H1 (cell line): ENCODE measurements at regions not wholly inside any gene's neighbourhood (a gene's known extent, or its start where the extent isn't known, plus 50 kb on each side); places are given as distances from the start of the nearest gene placed in this dataset.
A peak's percentile ranks its signal among the peaks of the same experiment; 100 is the strongest.

ENCODE experiments used
- CTCF ChIA-PET: fragments of 300-600 bp; sonication (Branson Sonifier 250); formaldehyde crosslinking; loops from one replicate; lab custom pipeline; 2021; ENCODE audit not compliant: partially characterized antibody; lab: Charles Lee
- POLR2A ChIA-PET: fragments of 300-600 bp; sonication (Branson Sonifier 250); formaldehyde crosslinking; loops from one replicate; lab custom pipeline; 2021; ENCODE audit warnings: inconsistent platforms; ENCODE audit not compliant: partially characterized antibody; lab: Charles Lee
- DNase-seq, 2 experiments: peaks; one replicate each; pipeline versions ENCODE4 v3.0.0 to v3.0.0-alpha.2; 2010 to 2022; ENCODE audit warnings: low spot score in 2 of 2, low read depth in 1 of 2, mixed read lengths in 1 of 2
- FAIRE-seq: peaks from 2 replicates; lab custom pipeline; 2011; peaks lifted over from hg19 to GRCh38; lab: Jason Lieb, UNC
- H2AFZ ChIP-seq: 2 replicates; pipeline ENCODE4 v1.8.1; 2012; ENCODE audit warnings: low read length, inconsistent platforms
- H2AK5ac ChIP-seq: 2 replicates; pipeline ENCODE4 v1.6.1; 2013; ENCODE audit warnings: low read depth, low read length
- H2BK120ac ChIP-seq: replicated peaks from 2 replicates; pipeline ENCODE3; 2013; ENCODE audit warnings: low read depth, low read length, inconsistent platforms
- H2BK12ac ChIP-seq: 2 replicates; pipeline ENCODE4 v1.6.1; 2013; ENCODE audit warnings: low read depth, low read length
- H2BK15ac ChIP-seq: 2 replicates; pipeline ENCODE4 v1.6.1; 2013; ENCODE audit warnings: low read length
- H2BK20ac ChIP-seq: 2 replicates; pipeline ENCODE4 v1.6.1; 2013; ENCODE audit warnings: low read length
- H2BK5ac ChIP-seq: 2 replicates; pipeline ENCODE4 v1.6.1; 2013; ENCODE audit warnings: low read depth, low read length
- H3K14ac ChIP-seq: 2 replicates; pipeline ENCODE4 v1.6.1; 2013; ENCODE audit warnings: inconsistent platforms; ENCODE audit not compliant: insufficient read length
- H3K18ac ChIP-seq: 2 replicates; pipeline ENCODE4 v1.6.1; 2013; ENCODE audit warnings: low read length; ENCODE audit errors: extremely low read depth
- H3K23ac ChIP-seq: 2 replicates; pipeline ENCODE4 v1.6.1; 2013; ENCODE audit warnings: inconsistent platforms; ENCODE audit not compliant: insufficient read length
- H3K23me2 ChIP-seq: 2 replicates; pipeline ENCODE4 v1.6.1; 2013; ENCODE audit warnings: low read depth, low read length
- H3K27ac ChIP-seq: 2 replicates; pipeline ENCODE4 v1.6.1; 2011; ENCODE audit warnings: low read depth, low read length, inconsistent platforms
- H3K27me3 ChIP-seq, 4 experiments: replicated peaks in 1 of 4; 1 replicate in 1 of 4; 2 replicates in 3 of 4; pipeline versions ENCODE4 v1.6.1 to v1.8.1; 2011 to 2013; ENCODE audit warnings: low read length in 3 of 4, mild to moderate bottlenecking in 3 of 4, inconsistent platforms in 2 of 4, mixed read lengths in 2 of 4, moderate library complexity in 1 of 4; ENCODE audit not compliant: control insufficient read depth in 3 of 4, insufficient read depth in 3 of 4; ENCODE audit errors: extremely low read depth in 1 of 4
- H3K36me3 ChIP-seq, 4 experiments: 2 replicates each; pipeline versions ENCODE4 v1.6.1 to v1.8.1; 2011 to 2013; ENCODE audit warnings: mild to moderate bottlenecking in 4 of 4, low read length in 3 of 4, moderate library complexity in 2 of 4, control low read depth in 1 of 4, inconsistent platforms in 1 of 4; ENCODE audit not compliant: insufficient read depth in 4 of 4, control insufficient read depth in 2 of 4
- H3K4ac ChIP-seq: replicated peaks from 2 replicates; pipeline ENCODE3; 2013; ENCODE audit warnings: low read length, low read depth, mixed read lengths, inconsistent platforms; ENCODE audit not compliant: insufficient read length
- H3K4me1 ChIP-seq, 4 experiments: replicated peaks in 1 of 4; 1 replicate in 1 of 4; 2 replicates in 3 of 4; pipeline versions ENCODE4 v1.6.1 to v1.8.1; 2011 to 2013; ENCODE audit warnings: low read length in 3 of 4, inconsistent platforms in 2 of 4, mixed read lengths in 1 of 4; ENCODE audit not compliant: insufficient read depth in 4 of 4, control insufficient read depth in 3 of 4
- H3K4me2 ChIP-seq, 2 experiments: 2 replicates each; pipeline versions ENCODE4 v1.6.1 to v1.8.1; 2011 to 2013; ENCODE audit warnings: low read depth in 2 of 2, low read length in 2 of 2, control low read depth in 1 of 2, inconsistent platforms in 1 of 2, mild to moderate bottlenecking in 1 of 2; ENCODE audit not compliant: insufficient read depth in 1 of 2
- H3K4me3 ChIP-seq, 4 experiments: fragments of 200-600, 300-600 bp in 1 of 4; sonication (generic), shearing (Covaris generic), sonication (Bioruptor Twin) in 1 of 4; 2 replicates each; pipeline versions ENCODE4 v1.5.1 to v1.8.1; 2011 to 2016; ENCODE audit warnings: low read length in 4 of 4, low read depth in 3 of 4, control low read depth in 2 of 4, inconsistent platforms in 2 of 4, mild to moderate bottlenecking in 2 of 4, mixed read lengths in 1 of 4, moderate library complexity in 1 of 4; ENCODE audit not compliant: insufficient read depth in 2 of 4; ENCODE audit errors: extremely low read depth in 1 of 4
- H3K56ac ChIP-seq: replicated peaks from 2 replicates; pipeline ENCODE3; 2013; ENCODE audit warnings: low read depth, mild to moderate bottlenecking, mixed read lengths, low read length, inconsistent platforms; ENCODE audit not compliant: insufficient read length
- H3K79me1 ChIP-seq: 2 replicates; pipeline ENCODE4 v1.6.1; 2013; ENCODE audit warnings: low read depth, low read length, control low read depth
- H3K79me2 ChIP-seq, 2 experiments: 2 replicates each; pipeline versions ENCODE4 v1.6.1 to v1.8.1; 2012 to 2013; ENCODE audit warnings: low read length in 2 of 2, mild to moderate bottlenecking in 2 of 2, inconsistent platforms in 1 of 2; ENCODE audit not compliant: insufficient read depth in 2 of 2, control insufficient read depth in 1 of 2
- H3K9ac ChIP-seq, 4 experiments: replicated peaks in 1 of 4; 1 replicate in 1 of 4; 2 replicates in 3 of 4; pipeline versions ENCODE4 v1.6.1 to v1.8.1; 2011 to 2013; ENCODE audit warnings: low read depth in 3 of 4, low read length in 3 of 4, control low read depth in 2 of 4, mild to moderate bottlenecking in 2 of 4, moderate library complexity in 2 of 4, inconsistent platforms in 1 of 4; ENCODE audit errors: extremely low read depth in 1 of 4
- H3K9me3 ChIP-seq, 2 experiments: 2 replicates each; pipeline versions ENCODE4 v1.6.1 to v1.8.1; 2012 to 2013; ENCODE audit warnings: mild to moderate bottlenecking in 2 of 2, moderate library complexity in 2 of 2, control low read depth in 1 of 2, inconsistent platforms in 1 of 2, low read depth in 1 of 2, low read length in 1 of 2, mixed read lengths in 1 of 2; ENCODE audit not compliant: insufficient read depth in 2 of 2
- H4K20me1 ChIP-seq, 2 experiments: replicated peaks in 1 of 2; 2 replicates each; pipeline versions ENCODE3 to v1.8.1; 2011 to 2013; ENCODE audit warnings: inconsistent platforms in 2 of 2, low read length in 2 of 2, mild to moderate bottlenecking in 1 of 2; ENCODE audit not compliant: insufficient read depth in 2 of 2, control insufficient read depth in 1 of 2
- H4K5ac ChIP-seq: 2 replicates; pipeline ENCODE4 v1.6.1; 2013; ENCODE audit warnings: low read length, low read depth, mixed read lengths, inconsistent platforms; ENCODE audit not compliant: insufficient read length
- H4K8ac ChIP-seq: 2 replicates; pipeline ENCODE4 v1.8.0; 2013; ENCODE audit warnings: mild to moderate bottlenecking, moderate library complexity, low read length, inconsistent platforms; ENCODE audit not compliant: insufficient read depth; ENCODE audit errors: extremely low read depth
- H4K91ac ChIP-seq: replicated peaks from 2 replicates; pipeline ENCODE3; 2013; ENCODE audit warnings: low read length, mixed read lengths, inconsistent platforms; ENCODE audit not compliant: insufficient read length
- ATF3 ChIP-seq: IDR thresholded peaks from 2 replicates; pipeline ENCODE4 v1.6.1; 2011; ENCODE audit warnings: low read depth, mild to moderate bottlenecking, low read length; ENCODE audit not compliant: insufficient read depth
- CEBPB ChIP-seq: IDR thresholded peaks from 2 replicates; pipeline ENCODE4 v1.6.1; 2012; ENCODE audit warnings: low read depth, low read length
- HDAC6 ChIP-seq: IDR thresholded peaks from one replicate; pipeline ENCODE4 v1.7.1; 2012; ENCODE audit warnings: low read depth, mild to moderate bottlenecking, inconsistent platforms, low read length, moderate library complexity
- KDM5A ChIP-seq: fragments of 200-600 bp; IDR thresholded peaks from 2 replicates; pipeline ENCODE4 v1.7.1; 2012; ENCODE audit warnings: mild to moderate bottlenecking, low read length, inconsistent platforms, mixed read lengths
- TEAD4 ChIP-seq: IDR thresholded peaks from 2 replicates; pipeline ENCODE4 v1.6.1; 2012; ENCODE audit warnings: low read depth, low read length, inconsistent platforms, mixed read lengths
- YY1 ChIP-seq: IDR thresholded peaks from 2 replicates; pipeline ENCODE4 v1.6.1; 2011; ENCODE audit warnings: low read depth, mild to moderate bottlenecking, low read length
- WGBS, 2 experiments: shearing (Covaris generic) in 1 of 2; methylation state at CpG; one replicate each; pipeline versions ENCODE4 v1.1.6 to v1.1.7; 2013 to 2015; ENCODE audit warnings: low lambda C conversion rate in 2 of 2, mixed read lengths in 2 of 2, inconsistent platforms in 1 of 2, low coverage in 1 of 2, missing lambda C conversion rate in 1 of 2; ENCODE audit not compliant: insufficient replicate concordance in 2 of 2, insufficient coverage in 1 of 2, insufficient read length in 1 of 2; ENCODE audit errors: extremely low coverage in 1 of 2, missing lambda C conversion rate in 1 of 2; 5-methylcytosine and 5-hydroxymethylcytosine counted together

GRCh38 chr2:200081236-200081635 is 125.9 kb downstream of the MAIP1 start:
- H3K18ac ChIP-seq, result no peak overlapping the region
- H3K4me1 ChIP-seq, result no peaks in the 10 kb centered on the region
- no peak overlapping the region for H4K8ac ChIP-seq
- no peaks in the 10 kb centered on the region; a peak in 1 of 4 replicates for H3K9me3 ChIP-seq
- TF ChIP-seq KDM5A, result no peak
- no peak for TF ChIP-seq ATF3
- no peak for TF ChIP-seq CEBPB
- TF ChIP-seq TEAD4, result peak; percentile 21; the same call in 1 of the 2 replicates
- no peak for TF ChIP-seq YY1
- no peak for TF ChIP-seq HDAC6
- no peaks in the 10 kb centered on the region for H3K79me2 ChIP-seq
- FAIRE-seq (peak; percentile 7), DNase-seq (no peak)
- H3K79me1 ChIP-seq, result no peaks in the 10 kb centered on the region
- H2BK5ac ChIP-seq, result no peak overlapping the region
- no peaks in the 10 kb centered on the region for H3K36me3 ChIP-seq
- H3K23me2 ChIP-seq, result no peaks in the 10 kb centered on the region
- no peak overlapping the region for H3K56ac ChIP-seq
- H2BK20ac ChIP-seq, result no peak overlapping the region
- H2BK120ac ChIP-seq, result no peak overlapping the region
- H4K20me1 ChIP-seq, result no peaks in the 10 kb centered on the region
- no peak overlapping the region for H2AK5ac ChIP-seq
- no peak overlapping the region for H3K23ac ChIP-seq
- no peak overlapping the region for H3K4ac ChIP-seq
- WGBS, 2 experiments, result 76% methylated on average over 8 of the region's 8 CpGs; no CpG with 5 or more reads in 1 of the 2 experiments
- no peak overlapping the region for H3K4me2 ChIP-seq
- no peak overlapping the region for H2BK15ac ChIP-seq
- ChIA-PET CTCF (interaction anchor here (0.9 to 1.3 kb wide), 2 partner anchors 10 to 298 kb away, joined by 3 to 4 read pairs; no protein-coding TSS in a partner anchor), POLR2A (no interaction called here)
- no peak overlapping the region for H2BK12ac ChIP-seq
- no peaks in the 10 kb centered on the region for H3K27me3 ChIP-seq
- H4K91ac ChIP-seq, result no peak overlapping the region
- H3K9ac ChIP-seq, result no peak overlapping the region
- no peak overlapping the region for H3K4me3 ChIP-seq
- H3K14ac ChIP-seq, result no peak overlapping the region
- peak overlapping the region; percentile 76 for H2AFZ ChIP-seq
- no peak overlapping the region for H3K27ac ChIP-seq
- no peak overlapping the region for H4K5ac ChIP-seq
